ENCODE measurements at regions not wholly inside any gene's neighbourhood (a gene's known extent, or its start where the extent isn't known, plus 50 kb on each side); places are given as distances from the start of the nearest gene placed in this dataset.

DNA sequence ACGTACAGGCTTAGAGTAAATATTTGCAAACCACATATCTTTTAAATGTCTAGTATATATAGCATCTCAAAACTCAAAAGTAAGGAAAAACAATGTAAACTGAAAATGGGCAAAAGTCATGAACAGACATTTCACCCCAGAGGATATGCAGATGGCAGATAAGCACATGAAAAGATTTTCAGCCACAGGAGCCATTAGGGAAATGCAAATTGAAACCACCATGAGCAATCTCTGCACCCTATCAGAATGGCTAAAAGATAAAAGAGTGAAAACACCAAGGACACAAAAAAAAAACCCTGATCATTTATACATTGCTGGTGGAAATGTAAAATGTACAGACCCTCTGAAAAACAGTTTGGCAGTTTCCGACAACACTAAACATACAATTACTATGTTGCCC lies 292.7 kb downstream of the ZNF516 start:
- no peak for DNase-seq (ENCODE audit: low spot score)

DNA sequence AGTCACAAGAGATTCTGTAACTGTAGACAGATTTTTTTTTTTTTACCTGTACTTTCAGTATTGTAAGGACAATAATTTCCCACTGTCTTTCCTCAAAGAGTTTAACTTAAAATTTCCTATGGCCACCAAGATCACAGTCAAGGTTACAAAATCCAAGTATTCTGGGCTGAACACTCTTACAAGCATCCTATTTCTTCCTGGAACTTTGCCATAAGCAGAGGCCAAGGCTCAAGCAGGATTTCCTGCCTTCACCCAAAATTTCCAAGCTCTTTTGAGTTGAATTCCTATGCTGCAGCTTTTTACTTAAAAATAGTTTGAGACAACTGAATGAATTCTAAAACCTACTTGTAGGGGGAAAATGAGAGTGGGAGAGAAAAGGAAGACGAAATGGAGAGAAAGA lies 299.4 kb downstream of the ZNF516 start:
- DNase-seq (ENCODE audit: low spot score) = no peak

- DNase-seq (ENCODE audit: low spot score) = no peak
These were observed 306.9 kb downstream of the ZNF516 start for GRCh38 chr18:76188097-76188496.

DNA sequence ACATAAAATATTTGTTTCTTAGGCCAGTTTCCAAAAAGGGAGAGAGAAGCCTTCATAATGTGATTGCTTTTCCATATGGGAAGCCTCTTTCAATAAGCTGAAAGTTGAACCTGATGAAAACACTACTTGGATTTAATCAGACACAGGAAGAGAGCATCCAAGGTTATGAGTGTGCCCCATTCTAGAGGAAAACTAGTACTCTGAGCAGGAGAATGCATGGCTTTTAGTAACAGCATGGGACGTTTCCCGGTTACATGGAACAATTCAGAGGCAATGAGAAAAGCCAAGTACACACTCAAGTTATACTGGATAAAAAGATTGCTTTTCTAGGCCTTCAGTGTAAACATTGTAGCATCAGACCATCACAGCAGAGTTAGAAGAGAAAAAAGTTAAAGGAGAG lies 315.8 kb downstream of the ZNF516 start:
- no peak for DNase-seq (ENCODE audit: low spot score)

- no peak for DNase-seq (ENCODE audit: low spot score)
These were observed 317.9 kb downstream of the ZNF516 start for GRCh38 chr18:76177160-76177559.

- DNase-seq (ENCODE audit: low spot score) = no peak
These were observed 320.6 kb downstream of the ZNF516 start for GRCh38 chr18:76174451-76174850.

- DNase-seq (ENCODE audit: low spot score) = no peak
These were observed 325.3 kb downstream of the ZNF516 start for GRCh38 chr18:76169733-76170132.

- DNase-seq (ENCODE audit: low spot score) = no peak
These were observed 327.0 kb downstream of the ZNF516 start for GRCh38 chr18:76167845-76168621.

DNA sequence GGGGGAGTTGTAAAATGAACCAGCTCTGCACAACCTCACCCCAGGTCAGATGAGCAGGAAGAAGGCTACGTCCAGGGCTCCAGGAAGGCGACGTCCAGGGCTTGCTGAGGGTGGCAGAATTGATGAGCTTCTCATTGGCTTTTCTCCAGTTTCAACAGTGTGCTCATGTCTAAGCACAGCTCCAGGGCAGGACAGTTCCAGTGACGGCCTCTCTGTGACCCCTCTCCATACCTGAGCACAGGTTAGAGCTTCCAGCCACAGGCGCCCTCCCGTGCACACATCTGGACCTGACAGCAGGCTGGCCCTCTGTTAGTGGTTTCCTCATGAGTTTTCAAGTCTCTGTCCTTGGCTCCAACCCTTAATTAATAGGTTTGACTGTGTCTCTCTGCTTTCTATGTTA lies 327.6 kb downstream of the ZNF516 start:
- no peak for DNase-seq (ENCODE audit: low spot score)

DNA sequence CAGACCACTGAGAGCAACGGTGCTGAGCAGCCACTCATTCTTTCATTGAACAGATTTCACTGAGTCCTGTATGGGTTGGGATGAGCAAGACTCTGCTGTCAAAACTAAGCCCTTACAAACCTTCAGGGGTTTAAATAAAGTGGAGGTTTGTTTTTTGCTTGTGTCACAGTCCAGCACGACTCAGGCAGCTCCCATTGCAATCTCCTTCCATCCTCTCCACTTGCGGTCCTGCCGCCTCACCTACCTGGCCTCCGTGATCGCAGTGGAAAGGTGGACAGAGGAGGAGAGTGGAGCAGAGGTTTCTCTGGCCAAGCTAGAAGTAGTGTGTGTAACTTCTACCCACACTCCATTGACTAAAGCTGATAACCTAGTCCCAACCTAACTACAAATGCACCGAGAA lies 332.2 kb downstream of the ZNF516 start:
- DNase-seq (ENCODE audit: low spot score) = no peak

- no peak for DNase-seq (ENCODE audit: low spot score)
These were observed 333.1 kb downstream of the ZNF516 start for GRCh38 chr18:76161983-76162382.

DNA sequence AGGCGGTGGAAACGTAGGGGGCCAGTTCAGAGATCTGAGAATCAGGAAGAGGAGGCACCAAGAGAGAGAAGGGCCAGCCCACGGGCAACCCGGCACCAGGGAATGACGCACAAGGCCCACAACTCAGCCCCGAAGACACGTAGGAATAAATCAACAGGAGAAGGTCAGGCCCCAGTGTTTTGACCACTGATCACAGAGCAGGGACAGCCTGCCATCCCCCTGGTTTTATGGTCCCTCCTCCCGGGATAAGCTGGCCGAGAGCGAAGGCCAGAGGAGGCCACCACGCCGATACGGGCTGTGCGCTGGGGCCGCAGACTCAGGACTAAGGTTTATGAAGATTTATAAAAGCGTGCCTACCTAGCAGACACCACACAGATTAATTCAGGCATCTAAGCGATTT lies 341.4 kb downstream of the ZNF516 start:
- DNase-seq (ENCODE audit: low spot score) = no peak

DNA sequence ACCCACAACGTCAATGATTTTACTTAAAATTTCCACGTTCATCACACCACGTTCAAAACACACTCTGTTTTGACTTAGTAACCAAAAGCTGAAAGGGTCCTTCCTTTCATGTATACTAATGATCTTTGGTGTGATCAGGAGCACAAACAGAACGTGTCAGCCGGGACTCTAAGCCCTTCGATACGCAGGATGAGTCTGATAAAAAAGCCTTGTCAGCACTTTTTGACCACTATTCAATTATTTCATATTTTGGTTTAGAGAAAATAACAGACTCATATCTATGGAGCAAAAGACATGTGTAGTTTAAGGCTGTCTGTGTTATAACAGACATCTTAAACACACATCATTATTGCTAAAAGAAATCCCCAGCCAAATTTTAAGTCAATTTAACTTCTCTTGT lies 345.3 kb downstream of the ZNF516 start:
- DNase-seq (ENCODE audit: low spot score) = no peak

GRCh38 chr18:76149284-76149683 lies 345.8 kb downstream of the ZNF516 start:
- DNase-seq (ENCODE audit: low spot score) = no peak

GRCh38 chr18:76145521-76146376 lies 349.3 kb downstream of the ZNF516 start:
- DNase-seq (ENCODE audit: low spot score) = no peak

DNA sequence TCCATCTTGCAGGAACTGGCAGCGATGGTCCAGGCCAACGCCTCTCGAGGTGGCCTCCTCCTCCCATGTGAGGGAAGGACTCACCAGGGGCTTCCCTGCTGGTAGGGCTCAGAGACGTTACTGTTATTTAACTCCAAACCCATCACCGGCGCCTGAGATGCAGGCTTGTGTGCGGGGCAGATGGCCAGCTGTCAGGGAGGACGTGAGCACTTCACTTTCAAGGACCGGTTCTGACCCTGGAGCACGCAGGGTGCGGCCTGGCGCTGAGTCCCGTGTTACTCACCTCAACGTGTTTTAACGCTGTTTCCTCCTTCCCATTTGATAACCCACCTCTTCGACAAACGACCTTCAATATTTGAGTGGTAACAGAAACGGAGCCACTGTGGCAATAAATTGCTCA lies 350.2 kb downstream of the ZNF516 start:
- DNase-seq (ENCODE audit: low spot score) = no peak

DNA sequence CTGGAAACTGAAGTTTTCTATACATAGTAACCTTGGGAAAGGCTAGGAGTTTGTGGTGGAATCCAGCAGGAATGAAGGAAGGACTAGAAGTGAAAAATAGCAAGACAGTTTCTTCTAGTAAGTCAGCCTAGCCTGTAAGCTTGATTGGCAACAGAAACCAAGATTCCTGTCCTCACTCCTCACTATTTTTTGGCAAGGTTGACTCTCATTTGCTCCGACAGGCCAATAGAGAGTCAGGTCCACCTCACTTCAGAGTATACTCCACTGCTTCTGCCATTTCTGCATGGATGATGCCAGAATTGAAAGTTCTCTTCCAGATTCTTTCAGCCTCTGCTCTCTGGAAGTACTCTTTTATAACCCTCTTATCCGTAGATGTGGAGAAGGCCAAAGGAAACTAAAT lies 352.4 kb downstream of the ZNF516 start:
- no peak for DNase-seq (ENCODE audit: low spot score)

GRCh38 chr18:76139844-76140243 lies 355.2 kb downstream of the ZNF516 start:
- DNase-seq (ENCODE audit: low spot score) = no peak

GRCh38 chr18:76137216-76137615 lies 357.8 kb downstream of the ZNF516 start:
- no peak for DNase-seq (ENCODE audit: low spot score)

- no peak for DNase-seq (ENCODE audit: low spot score)
These were observed 358.3 kb downstream of the ZNF516 start for GRCh38 chr18:76136701-76137100.

DNA sequence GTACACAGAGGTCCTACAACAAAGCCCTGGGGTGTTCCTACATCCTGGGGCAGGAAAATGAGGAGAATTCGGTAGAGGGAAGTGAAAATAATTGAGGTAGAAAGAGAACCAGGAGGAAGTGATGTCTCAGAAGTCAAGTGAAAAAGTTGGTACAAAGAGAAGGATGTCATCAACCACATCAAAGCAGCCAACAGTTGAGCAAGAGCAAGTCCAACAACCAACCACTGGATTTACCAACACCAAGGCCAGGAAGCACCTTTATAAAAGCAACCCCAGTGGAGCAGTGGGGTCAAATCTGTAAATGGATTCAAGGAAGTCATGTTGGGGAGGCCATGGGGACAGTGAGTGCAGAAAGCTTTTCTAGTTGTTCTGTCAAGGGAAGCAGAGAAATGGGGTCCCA lies 360.4 kb downstream of the ZNF516 start:
- no peak for DNase-seq (ENCODE audit: low spot score)

GRCh38 chr18:76133873-76134272 lies 361.2 kb downstream of the ZNF516 start:
- DNase-seq (ENCODE audit: low spot score) = no peak

- no peak for DNase-seq (ENCODE audit: low spot score)
These were observed 363.3 kb downstream of the ZNF516 start for GRCh38 chr18:76131738-76132137.
